ENCODE measurements at regions not wholly inside any gene's neighbourhood (a gene's known extent, or its start where the extent isn't known, plus 50 kb on each side); places are given as distances from the start of the nearest gene placed in this dataset.

DNA sequence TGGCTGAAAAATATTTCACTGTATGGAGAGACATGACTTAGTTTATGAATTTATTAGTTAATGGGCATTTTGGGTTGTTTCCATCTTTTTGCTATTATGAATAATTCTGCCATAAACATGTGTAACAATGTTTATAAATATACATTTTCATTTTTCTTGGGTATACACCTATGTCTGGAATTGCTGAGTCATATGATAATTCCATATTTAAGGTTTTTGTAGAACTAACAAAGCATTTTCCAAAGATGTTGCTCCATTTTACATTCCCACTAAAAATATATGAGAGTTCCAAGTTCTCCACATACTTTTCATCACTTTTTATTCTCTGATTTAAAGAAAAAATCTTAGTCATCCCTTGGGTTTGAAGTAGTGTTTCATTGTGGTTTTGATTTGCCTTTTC is 108.8 kb upstream of the LRRTM4 start:
- TF ChIP-seq EP300 (IDR thresholded peaks at IDR 0.05; ENCODE audit: low read depth): no peak
- no peak for TF ChIP-seq POLR2AphosphoS5 (IDR thresholded peaks at IDR 0.05)
- TF ChIP-seq, protein P1, sequence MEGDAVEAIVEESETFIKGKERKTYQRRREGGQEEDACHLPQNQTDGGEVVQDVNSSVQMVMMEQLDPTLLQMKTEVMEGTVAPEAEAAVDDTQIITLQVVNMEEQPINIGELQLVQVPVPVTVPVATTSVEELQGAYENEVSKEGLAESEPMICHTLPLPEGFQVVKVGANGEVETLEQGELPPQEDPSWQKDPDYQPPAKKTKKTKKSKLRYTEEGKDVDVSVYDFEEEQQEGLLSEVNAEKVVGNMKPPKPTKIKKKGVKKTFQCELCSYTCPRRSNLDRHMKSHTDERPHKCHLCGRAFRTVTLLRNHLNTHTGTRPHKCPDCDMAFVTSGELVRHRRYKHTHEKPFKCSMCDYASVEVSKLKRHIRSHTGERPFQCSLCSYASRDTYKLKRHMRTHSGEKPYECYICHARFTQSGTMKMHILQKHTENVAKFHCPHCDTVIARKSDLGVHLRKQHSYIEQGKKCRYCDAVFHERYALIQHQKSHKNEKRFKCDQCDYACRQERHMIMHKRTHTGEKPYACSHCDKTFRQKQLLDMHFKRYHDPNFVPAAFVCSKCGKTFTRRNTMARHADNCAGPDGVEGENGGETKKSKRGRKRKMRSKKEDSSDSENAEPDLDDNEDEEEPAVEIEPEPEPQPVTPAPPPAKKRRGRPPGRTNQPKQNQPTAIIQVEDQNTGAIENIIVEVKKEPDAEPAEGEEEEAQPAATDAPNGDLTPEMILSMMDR (IDR thresholded peaks at IDR 0.05): no peak
- no peak for TF ChIP-seq POLR2A (IDR thresholded peaks at IDR 0.05)
- H3K9me3 ChIP-seq: no peaks in the 10 kb centered on the region
- no peaks in the 10 kb centered on the region for H3K27me3 ChIP-seq
- no peak for DNase-seq
- no peaks in the 10 kb centered on the region for H3K4me1 ChIP-seq
- in situ Hi-C loops (cut with MboI; ENCODE audit: low pct_ligation_motif_present in 1 of 4, low pct_unique_long_range_greater_than_20kb in 1 of 4, low sequenced_read_pairs in 3 of 4): no loop called here
- H3K36me3 ChIP-seq: no peaks in the 10 kb centered on the region
- H3K27ac ChIP-seq: no peak overlapping the region
- intact Hi-C loops (cut with DNase I; ENCODE audit: low total_unique reads): no loop called here
- no peak overlapping the region for H3K4me3 ChIP-seq

DNA sequence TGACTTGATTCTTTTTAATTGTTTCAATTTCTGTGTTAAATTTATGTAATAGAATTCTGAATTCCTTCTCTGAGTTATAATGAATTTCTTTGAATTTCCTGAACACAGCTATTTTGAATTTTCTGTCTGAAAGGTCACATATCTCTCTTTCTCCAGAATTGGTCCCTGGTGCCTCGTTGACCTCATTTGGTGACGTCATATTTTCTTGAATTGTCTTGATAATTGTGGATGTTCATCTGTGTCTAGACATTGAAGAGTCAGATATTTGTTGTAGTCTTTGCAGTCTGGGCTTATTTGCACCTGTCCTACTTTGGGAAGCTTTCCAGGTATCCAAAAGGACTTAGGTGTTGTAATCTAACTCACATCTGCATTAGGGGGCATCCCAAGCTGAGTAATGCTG is 111.4 kb upstream of the LRRTM4 start:
- no peak for DNase-seq
- H3K9me3 ChIP-seq: no peaks in the 10 kb centered on the region
- no peaks in the 10 kb centered on the region for H3K27me3 ChIP-seq
- in situ Hi-C loops (cut with MboI; ENCODE audit: low pct_ligation_motif_present in 1 of 4, low pct_unique_long_range_greater_than_20kb in 1 of 4, low sequenced_read_pairs in 3 of 4) (no loop called here), intact Hi-C loops (cut with DNase I; ENCODE audit: low total_unique reads) (no loop called here)
- H3K27ac ChIP-seq: no peak overlapping the region
- H3K4me1 ChIP-seq: no peaks in the 10 kb centered on the region
- H3K4me3 ChIP-seq: no peak overlapping the region
- H3K36me3 ChIP-seq: no peaks in the 10 kb centered on the region
- TF ChIP-seq, protein P1 (IDR thresholded peaks at IDR 0.05): no peak
- no peak for TF ChIP-seq POLR2A (IDR thresholded peaks at IDR 0.05)
- TF ChIP-seq POLR2AphosphoS5 (IDR thresholded peaks at IDR 0.05): no peak
- no peak for TF ChIP-seq EP300 (IDR thresholded peaks at IDR 0.05; ENCODE audit: low read depth)
- 61 to 80% methylated on average over 2 of the region's 2 CpGs for WGBS, 2 donors (ENCODE audit: low coverage in 1 of 2)

DNA sequence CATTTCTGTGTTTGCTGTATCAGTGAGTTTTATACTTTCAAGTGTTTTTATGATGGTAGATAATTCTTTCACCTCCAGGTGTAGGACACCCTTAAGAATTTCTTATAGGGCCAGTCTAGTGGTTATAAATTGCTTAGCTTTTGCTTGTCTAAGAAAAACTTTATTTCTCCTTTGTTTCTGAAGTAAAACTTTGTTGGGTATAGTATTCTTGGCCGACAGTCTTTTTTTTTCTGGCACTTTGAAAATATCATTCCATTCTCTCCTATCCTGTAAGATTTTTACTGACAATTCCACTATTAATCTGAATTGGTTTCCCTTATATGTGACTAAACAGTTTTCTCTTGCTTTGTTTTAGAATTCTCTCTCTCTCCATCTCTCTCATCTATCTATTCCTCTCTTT is 118.7 kb upstream of the LRRTM4 start:
- TF ChIP-seq, protein P1 (IDR thresholded peaks at IDR 0.05): no peak
- TF ChIP-seq POLR2A (IDR thresholded peaks at IDR 0.05) (no peak), POLR2AphosphoS5 (IDR thresholded peaks at IDR 0.05) (no peak), EP300 (IDR thresholded peaks at IDR 0.05; ENCODE audit: low read depth) (no peak)
- Histone ChIP-seq H3K36me3 (no peaks in the 10 kb centered on the region), H3K4me1 (no peaks in the 10 kb centered on the region), H3K4me3 (no peak overlapping the region), H3K9me3 (peaks cover 4 to 12% of the 10 kb centered on the region in 2 donors), H3K27ac (no peak overlapping the region), H3K27me3 (no peaks in the 10 kb centered on the region)
- 80 to 90% methylated on average over 1 of the region's 1 CpG for WGBS, 2 donors (ENCODE audit: low coverage in 1 of 2)
- intact Hi-C loops (cut with DNase I; ENCODE audit: low total_unique reads) (no loop called here), in situ Hi-C loops (cut with MboI; ENCODE audit: low pct_ligation_motif_present in 1 of 4, low pct_unique_long_range_greater_than_20kb in 1 of 4, low sequenced_read_pairs in 3 of 4) (no loop called here)
- DNase-seq: no peak

DNA sequence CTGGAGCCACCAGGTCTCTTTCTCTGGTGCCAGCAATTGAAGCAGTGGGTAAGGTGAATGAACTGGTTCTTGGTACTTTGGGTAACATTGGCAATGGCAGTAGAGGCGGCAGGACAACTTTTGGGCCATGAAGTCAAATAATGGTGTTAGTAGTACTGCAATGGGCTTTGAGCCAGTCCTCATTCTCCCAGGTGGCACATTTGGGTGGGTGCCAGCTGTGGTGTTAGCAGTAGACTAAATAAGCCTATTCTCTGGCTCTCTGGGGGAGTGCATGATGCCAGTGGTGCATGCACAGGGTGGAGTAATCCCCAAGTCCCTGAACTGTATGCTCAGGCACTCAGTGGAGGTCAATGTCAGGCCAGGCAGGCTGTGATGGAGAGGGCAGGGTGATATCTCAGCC is 120.2 kb upstream of the LRRTM4 start:
- WGBS, 2 donors (ENCODE audit: low coverage in 1 of 2): 100% methylated on average over 1 of the region's 1 CpG; no CpG with 5 or more reads in 1 of the 2 donors
- peaks cover 4 to 12% of the 10 kb centered on the region in 2 donors for H3K9me3 ChIP-seq
- intact Hi-C loops (cut with DNase I; ENCODE audit: low total_unique reads) (no loop called here), in situ Hi-C loops (cut with MboI; ENCODE audit: low pct_ligation_motif_present in 1 of 4, low pct_unique_long_range_greater_than_20kb in 1 of 4, low sequenced_read_pairs in 3 of 4) (no loop called here)
- TF ChIP-seq, protein P1 (IDR thresholded peaks at IDR 0.05): no peak
- no peak for TF ChIP-seq POLR2AphosphoS5 (IDR thresholded peaks at IDR 0.05)
- TF ChIP-seq EP300 (IDR thresholded peaks at IDR 0.05; ENCODE audit: low read depth): no peak
- TF ChIP-seq POLR2A (IDR thresholded peaks at IDR 0.05): no peak
- H3K27ac ChIP-seq: no peak overlapping the region
- DNase-seq: no peak
- no peak overlapping the region for H3K4me3 ChIP-seq
- H3K4me1 ChIP-seq: no peaks in the 10 kb centered on the region
- no peaks in the 10 kb centered on the region for H3K27me3 ChIP-seq
- H3K36me3 ChIP-seq: no peaks in the 10 kb centered on the region

Data from transverse colon (tissue), 4 donors.